Epithelial cell of esophagus (primary cell): ENCODE measurements at regions not wholly inside any gene's neighbourhood (a gene's known extent, or its start where the extent isn't known, plus 50 kb on each side); places are given as distances from the start of the nearest gene placed in this dataset.
A peak's percentile ranks its signal among the peaks of the same experiment; 100 is the strongest.

ENCODE experiments used
- DNase-seq: peaks from one replicate; pipeline ENCODE4 v3.0.0; 2010; ENCODE audit warnings: low read depth
- H3K4me3 ChIP-seq: 2 replicates; pipeline ENCODE4 v1.5.1; 2011; ENCODE audit warnings: mild to moderate bottlenecking, low read length, control low read depth
- CTCF ChIP-seq: IDR thresholded peaks from 2 replicates; pipeline ENCODE4 v1.5.1; 2011; ENCODE audit warnings: low read depth, mild to moderate bottlenecking, low read length, control low read depth, inconsistent platforms; ENCODE audit not compliant: insufficient read depth; ENCODE audit errors: missing control alignments

DNA sequence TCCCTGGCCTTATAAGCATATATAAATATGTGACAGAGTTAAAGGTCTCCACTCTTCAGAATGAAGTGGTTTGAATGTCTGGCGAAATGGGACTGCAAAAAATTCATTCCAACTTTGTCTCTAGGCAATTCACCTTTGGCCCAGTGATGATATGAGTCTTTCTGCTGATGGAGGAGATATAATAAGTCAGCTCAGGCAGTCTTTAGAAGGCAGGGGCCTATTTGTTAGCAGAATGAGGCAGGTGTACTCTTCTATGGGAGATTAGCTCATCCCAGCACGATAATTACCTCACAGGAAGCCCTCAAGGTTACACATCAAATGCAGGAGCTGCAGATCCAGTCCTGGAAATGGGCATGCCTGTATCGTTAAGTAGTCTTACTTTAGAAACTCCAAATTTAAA lies 300.5 kb downstream of the NR2F1-AS1 start:
- no peak for TF ChIP-seq CTCF
- DNase-seq = no peak

GRCh38 chr5:93279296-93279963 lies 301.6 kb downstream of the NR2F1-AS1 start:
- no peak overlapping the region for H3K4me3 ChIP-seq
- no peak for DNase-seq
- TF ChIP-seq CTCF = no peak

More for the DNA sequence above, 300.5 kb downstream of the NR2F1-AS1 start:
- H3K4me3 ChIP-seq = no peak overlapping the region

DNA sequence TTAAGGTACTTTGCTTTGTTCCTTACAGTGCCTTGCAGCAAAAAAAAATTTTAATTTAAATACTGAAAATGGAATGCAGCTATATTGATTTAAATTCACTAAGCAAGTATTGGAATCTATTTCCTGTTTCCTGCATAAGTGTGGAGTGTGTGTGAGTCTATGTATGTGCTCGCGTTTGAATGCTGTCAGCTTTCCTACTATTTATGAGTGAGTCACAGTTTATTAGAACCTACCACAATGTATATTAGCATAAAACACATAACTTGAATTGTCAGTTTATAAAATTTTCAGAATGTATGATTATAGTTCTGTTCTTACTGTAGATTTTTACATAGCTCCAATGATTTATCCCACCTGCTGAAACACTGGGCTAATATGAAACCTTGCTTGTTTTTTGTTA lies 302.1 kb downstream of the NR2F1-AS1 start:
- no peak for TF ChIP-seq CTCF
- DNase-seq = peak; percentile 49
- no peak overlapping the region for H3K4me3 ChIP-seq

DNA sequence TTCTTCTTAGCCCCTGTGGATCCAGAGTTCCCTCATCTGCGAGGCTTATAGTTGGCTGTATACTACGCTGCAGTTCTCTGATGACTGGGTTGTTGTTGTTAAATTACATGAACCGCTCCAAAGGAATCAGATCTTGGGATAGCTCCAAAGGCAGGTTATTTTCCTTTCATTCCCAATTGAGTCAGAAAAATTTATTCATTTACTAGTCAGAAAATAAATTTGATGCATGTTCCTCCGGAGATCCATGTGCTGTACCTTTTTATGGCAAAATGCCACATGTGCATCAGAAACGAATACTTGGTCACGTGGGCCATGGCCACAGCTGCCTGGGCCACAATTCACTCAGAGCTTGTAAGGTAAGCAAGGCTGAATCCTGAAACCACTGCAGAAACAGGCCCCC lies 304.0 kb downstream of the NR2F1-AS1 start:
- no peak overlapping the region for H3K4me3 ChIP-seq
- DNase-seq = no peak
- no peak for TF ChIP-seq CTCF

DNA sequence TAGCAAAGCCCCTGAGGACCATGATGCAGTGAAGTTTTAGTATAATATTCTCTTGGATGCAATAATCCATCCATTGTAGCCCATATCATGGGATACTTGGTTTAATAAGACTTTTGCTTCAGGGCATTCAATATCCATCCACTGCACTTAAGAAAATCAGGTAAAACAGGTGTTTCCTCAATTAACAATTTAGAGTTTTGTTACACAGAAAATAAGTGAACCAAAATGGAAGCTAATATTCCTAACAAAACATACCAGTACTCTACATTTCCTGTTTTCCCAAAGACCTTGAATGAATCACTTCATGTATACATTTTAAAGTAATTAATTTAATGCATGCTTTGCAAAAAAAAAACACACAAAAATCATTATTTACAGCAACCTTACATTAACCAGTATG lies 305.6 kb downstream of the NR2F1-AS1 start:
- DNase-seq = no peak
- no peak overlapping the region for H3K4me3 ChIP-seq
- TF ChIP-seq CTCF = no peak

DNA sequence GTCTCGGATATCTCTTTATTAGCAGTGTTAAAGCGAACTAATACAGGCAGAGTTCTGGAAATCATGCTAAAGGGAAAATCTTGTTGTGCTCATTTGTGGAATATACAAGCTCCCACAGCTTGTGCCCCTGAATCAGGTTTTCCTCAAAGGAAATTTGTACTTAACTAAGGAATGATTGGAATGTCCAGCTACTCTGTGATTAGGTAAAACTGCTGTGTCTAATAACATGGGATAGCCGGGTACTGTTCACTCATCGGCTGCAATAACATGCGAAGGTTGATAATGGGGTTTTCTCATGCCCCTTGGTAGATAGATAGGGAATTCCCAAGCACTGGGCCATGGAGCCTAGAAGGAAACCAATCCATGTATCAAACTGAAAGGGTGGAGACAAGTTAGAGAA lies 306.7 kb downstream of the NR2F1-AS1 start:
- TF ChIP-seq CTCF = no peak
- no peak overlapping the region for H3K4me3 ChIP-seq
- DNase-seq = peak; percentile 52

DNA sequence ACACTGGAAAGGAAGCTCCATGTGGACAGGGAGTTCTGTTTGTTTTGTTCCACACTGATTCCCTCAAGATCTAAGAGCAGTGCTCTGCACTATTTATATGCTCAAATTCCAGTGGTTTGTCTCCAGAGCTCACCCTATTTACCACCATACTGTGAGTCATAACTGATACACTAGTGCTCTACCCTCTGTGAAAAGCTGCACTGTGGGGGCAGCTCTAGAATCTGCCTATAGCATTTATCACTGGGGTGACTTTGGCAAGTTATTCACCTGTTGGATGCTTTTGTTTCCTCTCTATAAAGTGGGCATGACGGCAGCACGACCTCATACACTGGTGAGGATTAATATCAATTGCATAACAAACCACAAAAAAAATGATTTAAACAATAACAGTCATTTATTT lies 307.8 kb downstream of the NR2F1-AS1 start:
- peak; percentile 50 for DNase-seq
- no peak overlapping the region for H3K4me3 ChIP-seq

More for the DNA sequence above, 307.8 kb downstream of the NR2F1-AS1 start:
- no peak for TF ChIP-seq CTCF
